Caco-2 (cell line): ENCODE measurements at regions not wholly inside any gene's neighbourhood (a gene's known extent, or its start where the extent isn't known, plus 50 kb on each side); places are given as distances from the start of the nearest gene placed in this dataset.
"Not testable (repeated sequence)": the region's sequence is repeated elsewhere in the genome, so short reads cannot be mapped to it uniquely, and the experiment has no call there.

Experiments
- BruUV-seq: library from RNA; stranded (reverse); fragments of 400-500 nt; replicated peaks from 2 replicates; lab custom pipeline; 2021; lab: Mats Ljungman, UMichigan
- CTCF ChIA-PET: fragments of 300-600 bp; sonication (Branson Sonifier 250); formaldehyde crosslinking; loops from one replicate; lab custom pipeline; 2022; ENCODE audit warnings: antibody characterized with exemption; lab: Charles Lee
- POLR2A ChIA-PET: fragments of 300-600 bp; sonication (Branson Sonifier 250); formaldehyde crosslinking; loops from one replicate; lab custom pipeline; 2022; ENCODE audit warnings: antibody characterized with exemption; lab: Charles Lee
- DNase-seq, 2 experiments: peaks; one replicate each; pipeline versions ENCODE4 v3.0.0 to v3.0.0-alpha.2; 2020 to 2022
- H3K27me3 ChIP-seq: replicated peaks from 2 replicates; pipeline ENCODE4 v1.6.0; 2011; ENCODE audit warnings: low read length; ENCODE audit not compliant: control insufficient read depth, insufficient read depth
- H3K36me3 ChIP-seq: 2 replicates; pipeline ENCODE4 v1.5.1; 2011; ENCODE audit warnings: low read length; ENCODE audit not compliant: control insufficient read depth, insufficient read depth
- H3K4me1 ChIP-seq: fragments of 250-450 bp; sonication (Bioruptor Pico); 2 replicates; pipeline ENCODE4 v1.5.1; 2020; ENCODE audit warnings: mild to moderate bottlenecking
- H3K4me3 ChIP-seq: 2 replicates; pipeline ENCODE4 v1.5.1; 2011; ENCODE audit warnings: low read depth, mild to moderate bottlenecking, control low read depth, low read length
- H3K9me3 ChIP-seq: fragments of 250-450 bp; sonication (Bioruptor Pico); 2 replicates; pipeline ENCODE4 v1.5.1; 2020; ENCODE audit warnings: mild to moderate bottlenecking, moderate library complexity
- H3K27ac Mint-ChIP-seq: one replicate; pipeline ENCODE4 v1.8.0; 2022; ENCODE audit warnings: mixed read lengths; ENCODE audit not compliant: unreplicated experiment
- H3K27me3 Mint-ChIP-seq: one replicate; pipeline ENCODE4 v1.8.0; 2022; ENCODE audit warnings: mixed read lengths; ENCODE audit not compliant: insufficient read depth, unreplicated experiment
- H3K36me3 Mint-ChIP-seq: one replicate; pipeline ENCODE4 v1.8.0; 2022; ENCODE audit warnings: mild to moderate bottlenecking, mixed read lengths; ENCODE audit not compliant: insufficient read depth, unreplicated experiment
- H3K4me1 Mint-ChIP-seq: one replicate; pipeline ENCODE4 v1.8.0; 2022; ENCODE audit warnings: low read depth, mixed read lengths; ENCODE audit not compliant: unreplicated experiment
- H3K4me3 Mint-ChIP-seq: one replicate; pipeline ENCODE4 v1.8.0; 2022; ENCODE audit warnings: mild to moderate bottlenecking, moderate library complexity, mixed read lengths; ENCODE audit not compliant: unreplicated experiment
- H3K9me3 Mint-ChIP-seq: one replicate; pipeline ENCODE4 v1.8.0; 2022; ENCODE audit warnings: mixed read lengths; ENCODE audit not compliant: unreplicated experiment
- intact Hi-C: fragments of 100-400 bp; cut with micrococcal nuclease; formaldehyde crosslinking; loops from one replicate; pipeline ENCODE4 v1.10.0; 2022; ENCODE audit not compliant: unreplicated experiment
- TF ChIP-seq, protein P1 (sequence below), 2 experiments: fragments of 200-600 bp in 1 of 2; IDR thresholded peaks; 1 replicate in 1 of 2; 2 replicates in 1 of 2; pipeline versions ENCODE4 v1.5.1 to v1.8.0; 2011 to 2022; ENCODE audit warnings: antibody characterized with exemption in 1 of 2, control low read depth in 1 of 2, inconsistent platforms in 1 of 2, low read depth in 1 of 2, low read length in 1 of 2, mild to moderate bottlenecking in 1 of 2, moderate library complexity in 1 of 2; ENCODE audit not compliant: insufficient read depth in 1 of 2, severe bottlenecking in 1 of 2, unreplicated experiment in 1 of 2

GRCh38 chr4:120209706-120210105 lies 143.1 kb upstream of the MAD2L1 start:
- H3K36me3 Mint-ChIP-seq: no peaks in the 10 kb centered on the region

GRCh38 chr4:120207021-120207420 lies 140.4 kb upstream of the MAD2L1 start:
- H3K4me1 Mint-ChIP-seq: no peaks in the 10 kb centered on the region
- TF ChIP-seq, protein P1, sequence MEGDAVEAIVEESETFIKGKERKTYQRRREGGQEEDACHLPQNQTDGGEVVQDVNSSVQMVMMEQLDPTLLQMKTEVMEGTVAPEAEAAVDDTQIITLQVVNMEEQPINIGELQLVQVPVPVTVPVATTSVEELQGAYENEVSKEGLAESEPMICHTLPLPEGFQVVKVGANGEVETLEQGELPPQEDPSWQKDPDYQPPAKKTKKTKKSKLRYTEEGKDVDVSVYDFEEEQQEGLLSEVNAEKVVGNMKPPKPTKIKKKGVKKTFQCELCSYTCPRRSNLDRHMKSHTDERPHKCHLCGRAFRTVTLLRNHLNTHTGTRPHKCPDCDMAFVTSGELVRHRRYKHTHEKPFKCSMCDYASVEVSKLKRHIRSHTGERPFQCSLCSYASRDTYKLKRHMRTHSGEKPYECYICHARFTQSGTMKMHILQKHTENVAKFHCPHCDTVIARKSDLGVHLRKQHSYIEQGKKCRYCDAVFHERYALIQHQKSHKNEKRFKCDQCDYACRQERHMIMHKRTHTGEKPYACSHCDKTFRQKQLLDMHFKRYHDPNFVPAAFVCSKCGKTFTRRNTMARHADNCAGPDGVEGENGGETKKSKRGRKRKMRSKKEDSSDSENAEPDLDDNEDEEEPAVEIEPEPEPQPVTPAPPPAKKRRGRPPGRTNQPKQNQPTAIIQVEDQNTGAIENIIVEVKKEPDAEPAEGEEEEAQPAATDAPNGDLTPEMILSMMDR (IDR thresholded peaks at IDR 0.05; ENCODE audit: insufficient read depth in 1 of 2, low read depth in 1 of 2, low read length in 1 of 2, severe bottlenecking in 1 of 2, unreplicated experiment in 1 of 2): no peak
- Histone ChIP-seq H3K4me1 (no peaks in the 10 kb centered on the region), H3K36me3 (no peaks in the 10 kb centered on the region), H3K9me3 (no peaks in the 10 kb centered on the region), H3K4me3 (no peak overlapping the region), H3K27me3 (no peaks in the 10 kb centered on the region)
- H3K4me3 Mint-ChIP-seq: no peak overlapping the region
- CTCF ChIA-PET: no interaction called here
- POLR2A ChIA-PET: no interaction called here
- no peaks in the 10 kb centered on the region for H3K36me3 Mint-ChIP-seq
- no peaks in the 10 kb centered on the region for H3K27me3 Mint-ChIP-seq
- H3K9me3 Mint-ChIP-seq: peaks cover 13% of the 10 kb centered on the region
- no TSS peak for BruUV-seq
- DNase-seq: no peak
- intact Hi-C loops: no loop called here
- no peak overlapping the region for H3K27ac Mint-ChIP-seq

More at GRCh38 chr4:120209706-120210105, 143.1 kb upstream of the MAD2L1 start:
- ChIA-PET CTCF (no interaction called here), POLR2A (no interaction called here)
- no peaks in the 10 kb centered on the region for H3K27me3 ChIP-seq
- no peaks in the 10 kb centered on the region for H3K36me3 ChIP-seq
- Mint-ChIP-seq H3K4me1 (no peaks in the 10 kb centered on the region), H3K27me3 (no peaks in the 10 kb centered on the region), H3K4me3 (no peak overlapping the region), H3K9me3 (peaks cover 13% of the 10 kb centered on the region), H3K27ac (no peak overlapping the region)
- TF ChIP-seq, protein P1 (IDR thresholded peaks at IDR 0.05; ENCODE audit: insufficient read depth in 1 of 2, low read depth in 1 of 2, low read length in 1 of 2, severe bottlenecking in 1 of 2, unreplicated experiment in 1 of 2): no peak
- no peak overlapping the region for H3K4me3 ChIP-seq
- no peak for DNase-seq
- BruUV-seq: no TSS peak
- no peaks in the 10 kb centered on the region for H3K4me1 ChIP-seq
- intact Hi-C loops: no loop called here
- H3K9me3 ChIP-seq: no peaks in the 10 kb centered on the region

GRCh38 chr4:120202222-120202621 lies 135.6 kb upstream of the MAD2L1 start:
- intact Hi-C loops: no loop called here
- H3K4me1 ChIP-seq: no peaks in the 10 kb centered on the region
- H3K27me3 ChIP-seq: no peaks in the 10 kb centered on the region
- no TSS peak for BruUV-seq
- ChIA-PET CTCF (no interaction called here), POLR2A (no interaction called here)
- no peaks in the 10 kb centered on the region for H3K4me1 Mint-ChIP-seq
- H3K9me3 Mint-ChIP-seq: peaks cover 13% of the 10 kb centered on the region
- H3K27me3 Mint-ChIP-seq: peaks cover 2% of the 10 kb centered on the region
- no peak overlapping the region for H3K4me3 Mint-ChIP-seq
- no peak for DNase-seq
- TF ChIP-seq, protein P1 (IDR thresholded peaks at IDR 0.05; ENCODE audit: insufficient read depth in 1 of 2, low read depth in 1 of 2, low read length in 1 of 2, severe bottlenecking in 1 of 2, unreplicated experiment in 1 of 2): no peak
- no peak overlapping the region for H3K27ac Mint-ChIP-seq
- H3K36me3 ChIP-seq: no peaks in the 10 kb centered on the region
- H3K36me3 Mint-ChIP-seq: no peaks in the 10 kb centered on the region
- no peaks in the 10 kb centered on the region for H3K9me3 ChIP-seq
- no peak overlapping the region for H3K4me3 ChIP-seq

DNA sequence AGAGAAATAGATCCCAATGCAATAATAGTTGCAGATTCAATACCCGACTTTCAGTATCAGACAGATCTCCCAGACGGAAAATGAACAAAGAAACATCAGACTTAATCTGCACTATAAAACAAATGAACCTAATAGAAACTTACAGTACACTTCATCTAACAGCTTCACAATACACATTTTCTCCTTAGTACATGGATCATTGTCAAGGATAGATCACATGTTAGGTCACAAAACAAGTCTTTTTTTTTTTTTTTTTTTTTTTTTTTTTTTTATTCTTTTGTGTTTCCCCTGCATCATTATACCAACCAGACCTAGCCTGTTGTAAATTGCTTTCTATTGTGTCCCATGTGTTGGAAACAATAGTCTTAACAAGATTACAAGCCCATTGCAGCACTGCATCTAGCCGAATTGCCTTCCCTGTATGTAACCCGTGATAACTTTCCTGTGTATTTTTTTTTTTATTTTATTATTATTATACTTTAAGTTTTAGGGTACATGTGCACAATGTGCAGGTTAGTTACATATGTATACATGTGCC lies 134.0 kb upstream of the MAD2L1 start:
- H3K4me3 ChIP-seq, BruUV-seq, H3K9me3 ChIP-seq, intact Hi-C loops, H3K4me3 Mint-ChIP-seq, POLR2A ChIA-PET, CTCF ChIA-PET, H3K4me1 ChIP-seq, H3K4me1 Mint-ChIP-seq, H3K27me3 Mint-ChIP-seq, H3K36me3 Mint-ChIP-seq, H3K27me3 ChIP-seq, H3K9me3 Mint-ChIP-seq, H3K36me3 ChIP-seq, DNase-seq, H3K27ac Mint-ChIP-seq: not testable (repeated sequence)
